Right cardiac atrium (tissue), 5 donors: ENCODE measurements at regions not wholly inside any gene's neighbourhood (a gene's known extent, or its start where the extent isn't known, plus 50 kb on each side); places are given as distances from the start of the nearest gene placed in this dataset.
A peak's percentile ranks its signal among the peaks of the same experiment; 100 is the strongest.
"Not testable (repeated sequence)": the region's sequence is repeated elsewhere in the genome, so short reads cannot be mapped to it uniquely, and the experiment has no call there.

Experiments used
- ATAC-seq, 2 donors: fragments of 200-7000 bp; cut with Tn5 transposase; one replicate each; pipeline versions ENCODE4 v1.8.0 to v1.9.1; 2020; ENCODE audit warnings: moderate library complexity in 2 of 2, mild to moderate bottlenecking in 1 of 2
- DNase-seq, 3 donors: peaks; one replicate each; pipeline ENCODE4 v3.0.0-alpha.2; 2020
- H3K27ac ChIP-seq: one replicate; pipeline ENCODE4 v1.5.1; 2013; ENCODE audit warnings: mild to moderate bottlenecking, low read length, control low read depth, moderate library complexity
- H3K27me3 ChIP-seq: one replicate; pipeline ENCODE4 v1.6.1; 2013; ENCODE audit not compliant: control insufficient read depth, insufficient read depth
- H3K4me1 ChIP-seq: one replicate; pipeline ENCODE4 v1.6.1; 2013; ENCODE audit warnings: low read length; ENCODE audit not compliant: control insufficient read depth, insufficient read depth
- H3K4me3 ChIP-seq: one replicate; pipeline ENCODE4 v1.5.1; 2013; ENCODE audit warnings: low read length, control low read depth
- H3K9me3 ChIP-seq: one replicate; pipeline ENCODE4 v1.6.1; 2013; ENCODE audit warnings: low read length; ENCODE audit not compliant: control insufficient read depth
- WGBS: extraction: QIAGEN DNeasy Blood & Tissue Kit; methylation state at CpG from one replicate; pipeline ENCODE4 v1.1.7; 2013; 5-methylcytosine and 5-hydroxymethylcytosine counted together
- intact Hi-C, 4 donors: fragments of 100-400 bp; cut with DNase I; formaldehyde crosslinking; loops; one replicate each; pipeline versions ENCODE4 v1.11.0 to v1.14.0; 2022 to 2023
- donor health status: healthy with polysubstance abuse.
- donor health status: DM: no; HTN: yes; CAD: no.
- donor health status: DM: no; HTN: no; CAD: no.
- donor health status: DM: no; HTN: yes; CAD: no; lungs with severe emphysema.
- donor health status: DM: yes; HTN: yes; CAD: no.

- H3K4me1 ChIP-seq, ATAC-seq, intact Hi-C loops, DNase-seq, H3K27ac ChIP-seq, H3K4me3 ChIP-seq, H3K27me3 ChIP-seq, H3K9me3 ChIP-seq: not testable (repeated sequence)
- WGBS, result 83% methylated on average over 10 of the region's 23 CpGs
Measured at GRCh38 chr14:105720852-105721601, 194.6 kb downstream of the TMEM121 start.

DNA sequence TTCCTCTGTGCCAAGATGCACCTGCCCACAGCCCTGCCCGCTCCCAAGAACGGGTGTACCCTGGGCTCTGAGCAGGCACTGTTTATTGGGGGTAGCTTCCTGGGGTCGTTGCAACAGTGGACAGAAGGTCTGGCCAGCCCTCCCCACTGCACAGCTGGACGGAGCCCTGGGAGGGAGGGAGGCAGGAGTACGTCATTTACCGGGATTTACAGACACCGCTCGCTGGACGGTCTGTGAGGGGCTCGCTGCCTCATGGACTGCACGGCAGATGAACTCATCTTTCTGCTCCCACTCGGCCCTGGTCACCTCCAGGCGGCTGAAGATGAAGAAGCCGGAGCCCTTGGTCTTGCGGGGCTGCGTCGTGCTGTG lies 195.2 kb downstream of the TMEM121 start:
- H3K4me1 ChIP-seq, H3K9me3 ChIP-seq, H3K27ac ChIP-seq, H3K4me3 ChIP-seq, H3K27me3 ChIP-seq, ATAC-seq, intact Hi-C loops: not testable (repeated sequence)
- DNase-seq, result peak in 1 of 3 donors; percentile 28
- WGBS, result 85% methylated on average over 15 of the region's 17 CpGs

- DNase-seq, result peak in 2 of 3 donors; percentile 26 to 31
- ATAC-seq, H3K4me3 ChIP-seq, H3K9me3 ChIP-seq, H3K27me3 ChIP-seq, H3K4me1 ChIP-seq, H3K27ac ChIP-seq, intact Hi-C loops: not testable (repeated sequence)
- 92% methylated on average over 40 of the region's 40 CpGs for WGBS
Measured at GRCh38 chr14:105721996-105722709, 195.8 kb downstream of the TMEM121 start.

GRCh38 chr14:105723271-105723670 lies 196.9 kb downstream of the TMEM121 start:
- WGBS, result 83% methylated on average over 6 of the region's 8 CpGs
- DNase-seq, result not testable (repeated sequence)

GRCh38 chr14:105723776-105724175 lies 197.4 kb downstream of the TMEM121 start:
- ATAC-seq, intact Hi-C loops, H3K4me1 ChIP-seq, H3K4me3 ChIP-seq, H3K9me3 ChIP-seq, H3K27ac ChIP-seq, H3K27me3 ChIP-seq: not testable (repeated sequence)
- WGBS, result 87% methylated on average over 15 of the region's 15 CpGs
- peak in 2 of 3 donors; percentile 18 to 26 for DNase-seq

More at GRCh38 chr14:105723271-105723670, 196.9 kb downstream of the TMEM121 start:
- ATAC-seq, H3K9me3 ChIP-seq, H3K27me3 ChIP-seq, H3K4me1 ChIP-seq, intact Hi-C loops, H3K4me3 ChIP-seq, H3K27ac ChIP-seq: not testable (repeated sequence)

DNA sequence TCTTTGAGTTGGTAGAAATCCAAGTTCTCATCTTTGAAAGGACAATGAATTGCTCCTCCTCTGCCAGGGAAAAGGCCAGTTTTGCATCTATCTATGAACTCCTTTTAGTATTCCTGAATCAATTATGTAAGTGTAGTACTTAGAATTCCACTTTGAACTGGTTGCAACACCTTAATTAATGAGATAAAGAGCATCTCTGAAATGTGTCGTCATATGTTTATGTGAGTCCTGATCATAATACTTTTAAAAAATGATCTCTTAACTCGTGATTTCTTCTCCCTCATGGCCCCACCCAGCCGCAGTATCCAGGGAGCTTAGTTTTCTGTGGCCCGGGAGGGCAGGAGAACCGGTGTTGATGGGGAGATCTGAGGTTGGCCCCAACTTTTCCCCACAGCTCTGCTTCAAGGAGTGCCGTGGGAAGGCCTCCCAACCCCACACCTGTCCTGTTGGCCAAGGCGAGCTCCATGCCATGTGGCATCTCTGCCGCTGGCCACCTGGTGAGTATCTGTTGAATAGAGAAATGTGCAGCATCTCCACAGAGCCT lies 203.5 kb downstream of the TMEM121 start:
- H3K27ac ChIP-seq, DNase-seq, H3K4me3 ChIP-seq, ATAC-seq, intact Hi-C loops, H3K27me3 ChIP-seq, H3K4me1 ChIP-seq, H3K9me3 ChIP-seq: not testable (repeated sequence)
- WGBS, result 65% methylated on average over 8 of the region's 8 CpGs

GRCh38 chr14:105730731-105731130 lies 204.3 kb downstream of the TMEM121 start:
- H3K4me3 ChIP-seq, DNase-seq, H3K27ac ChIP-seq, H3K9me3 ChIP-seq, H3K4me1 ChIP-seq, intact Hi-C loops, ATAC-seq, H3K27me3 ChIP-seq: not testable (repeated sequence)
- 58% methylated on average over 7 of the region's 7 CpGs for WGBS

DNA sequence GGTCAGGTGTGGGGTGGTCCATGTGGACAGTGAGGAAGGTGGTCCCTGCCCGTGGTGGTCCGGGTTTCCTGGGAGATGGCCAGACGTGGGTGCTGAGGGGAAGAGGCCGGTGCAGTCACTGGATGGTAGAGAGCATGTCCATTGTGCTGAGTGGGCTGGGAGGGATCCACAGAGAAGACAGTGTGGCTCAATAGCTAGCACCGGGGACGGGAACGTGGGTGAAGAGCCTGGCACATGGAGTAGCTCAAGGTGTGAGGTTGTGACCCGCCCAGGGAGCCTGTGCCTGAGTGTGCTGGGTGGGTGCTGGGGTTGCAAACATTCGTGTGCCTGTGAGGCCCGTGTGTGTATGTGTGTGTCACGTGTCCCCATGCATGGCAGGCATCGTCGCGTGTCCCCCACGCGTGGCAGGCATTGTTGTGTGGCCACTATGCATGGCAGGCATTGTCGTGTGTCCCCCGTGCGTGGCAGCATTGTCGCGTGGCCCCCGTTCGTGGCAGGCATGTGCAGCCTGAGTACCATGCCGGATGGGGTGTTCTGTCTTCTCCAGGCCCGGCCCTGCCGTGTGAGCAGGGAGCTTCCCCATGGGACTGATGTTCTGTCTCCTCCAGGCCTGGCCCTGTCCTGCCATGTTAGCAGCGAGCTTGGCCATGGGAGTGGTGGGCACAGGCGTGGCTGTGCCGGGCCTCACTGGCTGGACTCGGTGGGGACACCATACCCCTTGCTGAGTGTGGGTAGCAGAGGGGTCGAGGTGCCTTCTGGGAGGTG lies 205.0 kb downstream of the TMEM121 start:
- H3K9me3 ChIP-seq, H3K4me3 ChIP-seq, H3K27ac ChIP-seq, H3K4me1 ChIP-seq, H3K27me3 ChIP-seq, intact Hi-C loops: not testable (repeated sequence)
- ATAC-seq (peak; percentile 13 to 36), DNase-seq (peak in 1 of 3 donors; percentile 34)
- WGBS, result 76% methylated on average over 30 of the region's 31 CpGs

- 87% methylated on average over 22 of the region's 22 CpGs for WGBS
- H3K27ac ChIP-seq, result no peak overlapping the region
- intact Hi-C loops, result no loop called here
Measured at GRCh38 chr14:105733081-105734065, 207.0 kb downstream of the TMEM121 start.

GRCh38 chr14:105734241-105734640 lies 207.9 kb downstream of the TMEM121 start:
- DNase-seq, H3K27ac ChIP-seq, H3K4me3 ChIP-seq, ATAC-seq, H3K9me3 ChIP-seq, intact Hi-C loops, H3K4me1 ChIP-seq, H3K27me3 ChIP-seq: not testable (repeated sequence)
- 80% methylated on average over 6 of the region's 14 CpGs for whole genome bisulfite sequencing

More at GRCh38 chr14:105733081-105734065, 207.0 kb downstream of the TMEM121 start:
- no peak for ATAC-seq
- DNase-seq, result no peak
- H3K4me3 ChIP-seq, result no peak overlapping the region
- no peaks in the 10 kb centered on the region for H3K9me3 ChIP-seq
- H3K4me1 ChIP-seq, result no peaks in the 10 kb centered on the region
- no peaks in the 10 kb centered on the region for H3K27me3 ChIP-seq
